MV-4-11 (cell line): ENCODE measurements at regions not wholly inside any gene's neighbourhood (a gene's known extent, or its start where the extent isn't known, plus 50 kb on each side); places are given as distances from the start of the nearest gene placed in this dataset.
"Not testable (repeated sequence)": the region's sequence is repeated elsewhere in the genome, so short reads cannot be mapped to it uniquely, and the experiment has no call there.

Source experiments
- DNase-seq: peaks from one replicate; lab custom pipeline; 2025; lab: John Stamatoyannopoulos, UW

DNA sequence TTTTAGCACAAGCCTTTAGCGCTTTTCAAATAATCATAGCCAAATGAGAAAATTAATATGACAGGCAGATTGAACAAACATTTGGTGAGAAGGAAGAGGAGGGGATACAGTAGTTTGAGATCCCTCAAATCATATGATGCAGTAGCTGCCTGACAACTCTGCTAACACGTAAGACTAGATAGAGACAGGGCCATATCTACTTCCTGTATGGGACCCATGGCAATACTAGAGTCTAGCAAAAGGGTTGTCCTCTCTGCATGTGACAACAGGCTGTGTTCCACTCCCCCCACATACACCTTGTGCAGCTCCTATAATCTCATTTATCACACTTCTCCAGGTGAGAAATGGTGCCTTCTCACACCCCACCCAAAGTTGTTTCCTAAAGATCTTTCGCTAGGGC is 106.3 kb upstream of the NBPF26 start:
- DNase-seq = not testable (repeated sequence)

DNA sequence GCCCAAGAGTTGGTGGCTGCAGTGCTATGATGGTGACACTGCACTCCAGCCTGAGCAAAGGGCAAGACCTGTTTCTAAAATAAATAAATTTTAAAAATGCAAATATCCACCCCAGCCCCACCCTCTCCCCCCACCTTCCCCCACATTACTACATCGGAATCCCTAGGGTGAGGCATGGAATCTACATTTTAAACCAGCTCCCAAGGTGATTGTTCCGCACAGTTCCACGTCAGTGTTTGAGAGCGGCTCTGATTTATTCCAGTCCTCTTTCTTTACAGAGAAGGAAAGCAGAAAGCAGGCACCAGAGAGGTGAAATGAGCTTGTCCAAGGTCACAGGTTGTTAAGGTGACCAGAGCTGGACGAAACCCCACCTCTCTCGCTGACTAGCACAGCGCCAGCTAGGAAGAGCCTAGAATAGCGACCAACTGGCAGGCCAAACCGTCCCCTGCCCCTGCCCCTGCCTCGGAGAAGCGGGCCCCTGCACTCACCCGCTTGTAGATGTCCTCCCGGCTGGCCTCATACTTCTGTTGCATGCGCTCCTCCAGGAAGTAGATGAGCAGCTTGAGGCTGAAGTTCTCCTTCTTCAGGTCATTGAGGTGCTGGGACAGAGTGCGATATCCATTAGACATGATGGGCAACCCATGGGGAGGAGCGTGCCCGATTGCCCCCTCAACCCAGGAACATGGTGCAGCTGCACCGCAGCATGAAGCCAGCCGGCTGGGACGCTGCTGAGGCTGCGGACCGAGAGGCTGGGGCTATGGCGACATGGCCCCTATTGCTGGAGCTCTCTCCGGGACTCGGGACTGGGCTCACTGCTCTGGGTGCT is 103.7 kb upstream of the NBPF26 start:
- DNase-seq = not testable (repeated sequence)

DNA sequence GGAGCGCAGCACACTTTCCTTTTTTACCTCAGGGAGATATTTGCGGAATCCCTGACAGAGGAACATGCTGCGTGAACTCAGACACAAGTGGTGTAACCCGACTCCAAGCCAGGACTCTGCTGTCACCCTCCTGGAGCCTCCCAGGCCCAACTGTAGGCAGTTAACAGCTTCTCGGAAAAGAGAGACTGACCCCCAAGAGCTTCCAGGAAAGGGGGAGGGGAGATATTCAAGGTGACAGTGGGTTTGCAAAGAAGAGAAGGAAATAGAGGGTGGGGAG is 103.1 kb upstream of the NBPF26 start:
- not testable (repeated sequence) for DNase-seq

DNA sequence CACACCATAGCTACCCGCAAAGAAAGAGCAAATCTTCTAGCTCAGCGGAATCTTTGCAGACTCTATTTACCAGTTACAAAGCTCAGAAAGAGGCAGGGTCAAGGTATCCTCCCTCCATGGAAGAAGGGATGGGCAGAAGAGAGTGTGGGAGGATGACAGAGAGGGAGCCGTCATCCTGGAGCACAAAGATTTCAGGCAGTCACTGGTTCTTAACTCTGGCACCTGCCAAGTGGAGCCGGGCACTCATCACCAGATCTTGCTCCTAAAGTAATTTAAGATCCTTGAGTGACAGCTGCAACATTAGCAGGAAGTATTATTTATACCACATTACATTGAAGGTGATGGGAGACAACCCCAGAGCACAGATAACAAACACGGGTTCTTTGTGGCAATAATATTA is 102.5 kb upstream of the NBPF26 start:
- DNase-seq = not testable (repeated sequence)

DNA sequence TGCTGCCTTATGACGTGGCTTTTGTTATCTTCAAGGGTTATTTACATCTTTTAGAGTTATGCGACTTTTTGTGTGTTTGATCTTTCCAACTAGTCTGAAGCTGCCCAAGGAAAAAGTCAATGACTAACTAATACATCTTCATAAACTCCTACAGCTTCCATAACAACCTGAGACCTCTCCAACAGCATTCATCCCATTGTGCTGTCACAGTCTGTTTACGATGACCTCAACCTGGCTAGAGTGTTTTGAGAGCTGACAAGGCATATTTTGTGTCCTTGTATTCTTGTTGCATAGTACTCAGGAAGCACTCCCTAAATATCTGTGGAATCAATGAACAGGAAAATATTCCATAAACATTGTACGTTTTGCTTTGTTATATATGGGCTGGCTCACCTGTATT is 100.2 kb upstream of the NBPF26 start:
- not testable (repeated sequence) for DNase-seq

DNA sequence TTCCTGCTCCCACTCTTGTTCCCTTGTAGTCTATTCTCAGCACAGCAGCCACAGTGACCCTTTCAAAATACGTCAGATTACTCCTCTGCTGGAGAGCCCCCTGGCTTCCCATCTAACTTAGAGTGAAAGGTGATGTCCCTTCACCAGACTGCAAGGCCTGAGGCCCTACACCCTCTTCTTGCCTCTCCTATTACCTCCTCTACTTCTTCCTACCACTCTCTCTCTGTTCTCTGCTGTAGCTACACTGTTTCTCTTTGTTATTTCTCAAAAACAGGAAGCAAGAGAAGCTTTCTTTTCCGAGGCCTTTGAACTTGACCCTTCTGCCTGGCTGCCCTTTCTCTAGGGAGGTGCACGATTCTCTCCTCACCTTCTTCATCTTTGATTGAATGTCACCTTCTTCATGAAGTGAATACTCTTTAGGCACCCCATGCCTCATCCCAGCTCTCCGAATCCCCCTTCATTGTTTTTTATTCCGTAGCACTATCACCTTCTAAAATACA is 99.1 kb upstream of the NBPF26 start:
- not testable (repeated sequence) for DNase-seq

DNA sequence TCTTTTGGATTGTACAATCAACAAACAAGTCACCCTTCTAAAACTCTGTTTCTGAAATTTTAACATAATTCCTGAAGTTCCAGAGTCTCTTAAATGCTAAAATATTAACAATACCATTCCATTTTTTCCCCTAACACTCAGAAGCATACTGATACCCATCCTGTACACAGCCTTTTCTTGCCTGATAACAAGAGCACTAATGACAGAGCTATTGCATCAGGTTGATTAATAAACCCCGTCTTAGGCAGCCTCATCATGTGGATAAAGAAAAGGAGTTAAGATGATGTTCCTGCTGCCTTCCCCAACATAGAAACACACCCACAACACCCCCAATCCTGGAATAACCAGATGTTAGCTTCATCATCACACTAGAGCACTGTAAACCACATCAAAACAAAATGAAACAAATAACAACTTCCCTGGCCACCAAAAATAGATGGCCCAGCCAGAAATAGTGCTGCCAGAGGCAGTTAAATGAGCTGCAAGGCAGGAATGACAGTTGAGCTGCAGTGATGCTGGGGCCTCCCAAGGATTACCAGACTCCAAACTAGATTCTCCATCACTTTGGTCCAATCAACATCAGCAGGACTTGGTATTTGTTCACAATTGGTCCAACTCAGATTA is 93.8 kb upstream of the NBPF26 start:
- DNase-seq = not testable (repeated sequence)

DNA sequence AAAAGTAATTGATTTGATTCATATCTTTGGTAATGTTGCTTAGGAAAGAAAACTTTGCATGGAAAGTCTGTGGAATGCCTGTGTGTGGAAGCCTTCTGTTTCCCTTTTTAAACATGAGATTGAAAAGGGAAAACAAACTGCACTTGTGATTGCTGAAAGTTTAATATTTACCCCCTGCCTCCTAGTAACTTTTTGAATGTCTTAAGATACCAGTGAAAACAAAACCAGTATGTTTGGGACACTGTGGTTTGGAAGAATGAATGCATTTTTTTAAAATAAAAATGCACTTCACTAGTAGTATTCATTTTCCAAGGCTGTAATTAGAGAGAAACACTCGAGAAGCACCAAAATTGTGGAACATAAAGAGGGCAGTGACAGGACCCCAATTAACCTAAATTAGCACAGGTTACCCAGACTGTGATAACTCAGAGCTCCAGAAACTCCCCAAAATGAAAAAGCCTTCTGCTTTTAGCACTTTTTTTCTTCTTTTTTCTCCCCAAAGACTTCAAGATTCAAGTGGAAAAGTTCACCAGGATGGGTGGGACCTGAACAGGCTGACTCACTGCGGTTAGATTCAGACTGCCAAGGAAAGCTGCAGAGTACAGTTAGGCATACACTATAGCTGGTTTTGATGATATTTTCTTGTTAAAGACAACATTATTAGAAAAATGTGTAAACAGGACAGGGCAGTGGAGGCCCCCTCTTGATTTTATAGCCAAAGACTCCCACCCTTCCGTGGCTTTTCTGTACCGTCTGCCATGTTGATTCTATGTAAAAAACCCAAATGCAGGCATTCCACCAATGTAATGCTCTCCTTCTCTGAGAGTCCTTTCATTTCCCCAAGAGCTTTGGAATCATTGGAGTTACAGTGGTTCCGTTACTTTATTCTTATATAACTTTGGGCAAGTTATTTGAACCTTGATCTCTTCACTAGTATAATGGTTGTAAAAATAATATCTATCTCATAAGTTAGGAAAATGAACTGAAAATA is 88.6 kb upstream of the NBPF26 start:
- DNase-seq = not testable (repeated sequence)

DNA sequence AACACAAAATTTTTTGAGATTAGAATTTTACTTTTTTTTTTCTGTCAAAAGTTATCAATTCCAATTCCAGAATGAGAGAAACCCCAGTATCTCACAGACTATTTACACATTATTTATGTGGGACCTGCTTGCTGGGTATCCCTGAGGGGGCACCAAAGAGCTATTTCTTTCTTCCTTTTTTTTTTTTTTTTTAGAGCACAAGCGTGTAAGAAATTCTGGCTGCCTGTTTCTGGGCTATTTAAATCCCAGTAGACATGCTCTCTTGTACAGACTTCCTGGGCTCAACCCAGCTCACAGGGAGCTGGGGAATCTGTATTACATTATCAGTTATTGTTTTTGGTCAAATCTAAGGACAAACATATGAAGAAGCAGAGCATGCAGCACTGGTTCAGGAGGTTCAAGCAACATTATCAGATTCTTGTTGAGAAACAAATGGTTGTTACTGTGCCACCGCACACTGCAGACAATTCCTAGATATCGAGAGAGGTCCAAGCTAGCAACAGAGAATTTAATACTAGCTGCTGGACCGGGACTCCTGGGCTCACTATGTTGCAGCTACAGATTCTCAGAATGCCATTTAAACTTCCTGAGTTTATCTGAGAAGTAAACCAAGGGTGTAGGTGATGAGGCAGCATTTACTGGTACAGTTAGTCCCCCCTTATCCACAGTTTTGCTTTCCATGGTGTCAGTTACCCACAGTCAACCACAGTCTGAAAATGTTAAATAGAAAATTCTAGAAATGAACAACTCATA is 83.3 kb upstream of the NBPF26 start:
- DNase-seq = not testable (repeated sequence)

DNA sequence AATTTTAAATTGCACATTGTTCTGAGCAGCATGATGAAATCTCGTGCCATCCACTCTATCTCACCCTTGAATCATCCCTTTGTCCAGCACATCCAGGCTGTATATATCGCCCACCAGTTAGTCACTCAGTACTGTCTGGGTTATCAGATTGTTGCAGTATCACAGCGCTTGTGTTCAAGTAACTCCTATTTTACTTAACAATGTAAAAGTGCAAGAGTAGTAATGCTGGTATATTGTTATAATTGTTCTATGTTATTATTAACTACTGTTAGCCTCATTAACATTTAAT is 82.8 kb upstream of the NBPF26 start:
- DNase-seq = not testable (repeated sequence)

DNA sequence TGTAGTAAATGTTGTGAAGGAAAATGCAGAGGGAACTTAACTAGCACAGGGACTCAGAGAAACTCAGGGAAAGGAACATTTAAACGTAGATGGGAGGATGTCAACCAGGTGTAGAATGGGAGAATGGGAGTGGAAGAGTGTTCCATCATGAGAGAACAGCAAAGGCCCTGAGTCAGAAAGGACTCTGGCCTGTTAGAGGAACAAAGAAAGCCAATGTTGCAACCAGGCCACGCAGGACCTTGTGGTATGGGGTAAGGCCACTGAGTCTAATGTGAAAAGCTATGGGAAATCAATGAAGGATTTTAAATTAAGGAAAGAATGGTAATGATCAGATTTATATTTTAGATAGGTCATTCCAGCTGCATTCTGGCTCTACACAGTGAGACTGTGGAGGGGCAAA is 76.6 kb upstream of the NBPF26 start:
- not testable (repeated sequence) for DNase-seq

DNA sequence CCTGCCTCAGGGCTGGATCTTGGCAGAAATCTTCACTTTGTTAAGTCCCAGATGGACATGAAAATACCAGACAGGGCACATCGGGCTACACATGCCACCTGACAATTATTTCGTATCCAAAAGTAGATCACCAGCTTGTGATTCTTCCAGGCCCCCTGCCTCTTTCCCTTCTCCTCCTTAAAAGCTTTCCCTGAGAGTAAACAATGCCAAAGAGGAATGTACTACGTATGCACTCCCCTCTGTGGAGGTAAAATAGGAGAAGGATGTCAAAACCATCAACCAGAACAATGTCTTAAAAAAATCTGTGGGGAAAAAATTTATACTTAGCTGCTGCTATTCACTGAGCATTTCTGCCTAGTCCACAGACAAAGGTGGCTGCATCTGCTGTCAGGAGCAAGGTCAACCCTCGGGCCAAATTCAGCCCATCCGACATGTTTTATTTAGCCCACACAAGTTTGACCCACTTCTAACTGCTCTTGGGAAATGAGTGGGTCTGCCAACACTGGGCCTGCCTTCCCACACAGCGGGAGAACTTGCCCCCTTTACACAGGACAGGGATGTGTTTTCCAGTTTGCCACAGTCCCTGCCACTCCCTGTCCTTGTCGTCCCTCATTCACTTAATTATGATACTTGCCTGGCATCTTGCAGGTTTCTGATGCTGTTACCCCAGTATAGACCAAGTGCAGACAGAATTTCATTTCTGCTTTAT is 74.7 kb upstream of the NBPF26 start:
- DNase-seq = not testable (repeated sequence)

DNA sequence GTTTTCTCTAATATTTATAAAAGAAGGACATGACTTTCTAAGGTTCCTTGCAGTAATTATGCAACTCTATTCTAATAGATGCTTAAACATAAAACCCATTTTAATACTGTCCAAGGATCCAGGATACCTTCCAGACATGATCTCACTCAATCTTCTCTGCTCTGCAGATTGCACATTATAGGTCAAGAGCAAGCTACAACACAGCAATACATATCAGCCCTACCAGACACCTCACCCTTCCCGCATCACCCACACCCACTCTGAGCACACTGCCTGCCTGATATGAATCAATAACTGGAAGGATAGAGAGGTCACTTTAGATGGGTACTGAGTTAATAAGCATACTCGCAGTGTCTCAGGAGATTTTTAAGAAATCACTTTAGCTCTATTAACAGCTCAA is 74.0 kb upstream of the NBPF26 start:
- not testable (repeated sequence) for DNase-seq

DNA sequence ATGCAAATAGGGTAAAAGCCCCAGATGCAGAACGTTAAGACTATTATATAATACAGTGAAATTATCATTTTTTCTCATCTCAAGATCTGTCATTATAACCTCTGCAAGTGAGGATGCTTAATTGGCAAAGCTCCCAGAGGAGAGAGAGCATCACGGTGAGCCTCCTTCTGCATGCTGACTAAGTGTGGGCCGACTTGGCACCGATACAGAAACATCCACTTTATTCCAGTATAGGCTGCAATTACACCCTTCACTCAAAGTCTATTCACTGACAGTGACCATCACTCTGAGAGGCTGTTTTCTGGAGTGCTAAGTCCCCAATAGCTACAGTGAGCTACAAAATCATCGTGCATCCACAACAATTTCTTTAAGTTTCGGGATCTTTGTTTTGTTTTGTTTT is 69.6 kb upstream of the NBPF26 start:
- DNase-seq = not testable (repeated sequence)

DNA sequence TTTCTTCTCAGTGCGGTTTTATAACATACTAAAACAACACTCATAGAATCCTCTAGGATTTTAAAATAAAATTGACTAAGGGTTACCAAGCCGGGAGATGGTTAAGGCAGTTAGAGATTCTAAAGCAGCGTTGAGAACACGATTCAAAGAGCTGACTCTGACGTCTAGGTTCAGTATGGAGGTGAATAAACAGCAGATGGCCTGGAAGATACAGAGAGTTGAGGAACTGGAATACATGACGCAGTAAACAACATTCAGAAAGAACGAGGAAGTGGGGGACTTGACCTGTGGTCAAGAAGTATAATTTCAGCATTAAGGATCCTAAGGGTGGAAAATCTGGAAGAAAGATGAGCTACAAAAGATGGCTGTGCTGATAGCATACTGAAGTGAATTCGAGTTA is 68.4 kb upstream of the NBPF26 start:
- not testable (repeated sequence) for DNase-seq

DNA sequence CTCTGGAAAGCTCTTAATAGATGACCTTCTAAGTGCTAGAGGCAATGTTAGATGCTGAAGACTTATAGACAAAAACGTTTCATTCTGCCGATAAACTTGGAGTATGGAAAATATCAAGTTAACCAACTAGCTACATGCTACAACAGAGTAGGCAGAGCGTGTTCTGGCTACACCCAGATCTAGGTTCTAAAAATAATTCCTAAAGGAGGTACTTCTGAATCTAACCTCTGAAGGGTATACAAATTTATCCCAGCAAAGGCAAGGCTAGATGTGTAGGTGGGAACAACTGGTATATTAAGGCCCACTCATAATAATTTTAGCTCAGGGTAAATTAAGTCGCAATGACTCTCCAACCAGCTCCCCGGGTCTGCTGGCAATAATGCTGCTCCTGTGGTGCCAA is 67.6 kb upstream of the NBPF26 start:
- DNase-seq = not testable (repeated sequence)

DNA sequence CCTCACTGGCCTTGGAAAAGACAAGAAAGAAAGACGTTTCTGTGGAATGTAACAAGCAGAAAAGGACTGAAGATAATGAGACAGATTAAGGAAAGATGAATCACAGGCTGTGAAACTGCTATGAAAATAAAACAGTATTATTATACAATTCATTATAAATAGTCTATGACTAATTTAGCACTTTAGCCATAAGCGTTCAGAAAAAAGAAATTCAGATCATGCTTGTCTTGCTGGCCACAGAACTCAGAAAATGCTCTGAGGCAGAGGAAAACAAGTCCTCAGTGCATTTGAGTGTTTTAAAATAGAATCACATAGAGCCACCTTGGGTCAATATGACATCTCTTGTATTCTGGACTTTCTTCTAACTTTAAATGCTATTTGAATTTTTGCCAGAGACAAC is 65.9 kb upstream of the NBPF26 start:
- not testable (repeated sequence) for DNase-seq

DNA sequence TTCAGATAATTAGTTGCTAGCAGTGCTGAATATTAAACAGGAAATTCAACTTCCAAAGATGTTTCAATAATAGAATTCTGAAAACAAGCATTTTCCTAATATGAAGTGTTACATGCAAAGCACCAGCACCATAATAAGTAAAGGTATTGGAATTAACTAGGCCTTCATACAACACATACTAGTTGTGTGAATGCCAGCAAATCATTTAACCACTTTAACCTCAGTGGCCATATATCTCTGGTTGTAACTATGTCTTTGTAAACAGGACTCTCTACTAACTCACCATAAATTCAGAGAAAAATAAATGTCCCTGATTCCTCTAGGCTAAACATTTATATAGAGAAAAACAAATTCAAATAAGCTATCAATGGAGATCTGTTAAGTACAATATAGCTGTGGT is 65.1 kb upstream of the NBPF26 start:
- DNase-seq = not testable (repeated sequence)

DNA sequence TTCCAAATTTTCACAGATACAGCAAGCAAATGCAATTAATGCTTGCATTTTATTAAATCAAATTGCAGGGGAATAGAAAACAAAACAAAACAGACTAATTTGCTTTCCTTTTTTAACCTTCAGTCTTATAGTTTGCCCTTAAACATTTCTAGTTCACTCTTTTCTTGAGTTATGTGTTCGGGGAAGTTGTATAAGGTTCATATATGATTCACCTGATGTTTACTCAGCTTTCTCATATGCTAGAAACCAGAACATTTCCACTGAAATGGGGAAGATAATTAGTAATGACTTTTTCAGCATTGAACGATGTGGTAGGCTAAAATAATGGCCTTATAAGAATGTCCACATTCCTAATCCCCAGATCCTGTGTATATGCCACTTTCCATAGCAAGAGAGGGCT is 64.6 kb upstream of the NBPF26 start:
- DNase-seq = not testable (repeated sequence)

DNA sequence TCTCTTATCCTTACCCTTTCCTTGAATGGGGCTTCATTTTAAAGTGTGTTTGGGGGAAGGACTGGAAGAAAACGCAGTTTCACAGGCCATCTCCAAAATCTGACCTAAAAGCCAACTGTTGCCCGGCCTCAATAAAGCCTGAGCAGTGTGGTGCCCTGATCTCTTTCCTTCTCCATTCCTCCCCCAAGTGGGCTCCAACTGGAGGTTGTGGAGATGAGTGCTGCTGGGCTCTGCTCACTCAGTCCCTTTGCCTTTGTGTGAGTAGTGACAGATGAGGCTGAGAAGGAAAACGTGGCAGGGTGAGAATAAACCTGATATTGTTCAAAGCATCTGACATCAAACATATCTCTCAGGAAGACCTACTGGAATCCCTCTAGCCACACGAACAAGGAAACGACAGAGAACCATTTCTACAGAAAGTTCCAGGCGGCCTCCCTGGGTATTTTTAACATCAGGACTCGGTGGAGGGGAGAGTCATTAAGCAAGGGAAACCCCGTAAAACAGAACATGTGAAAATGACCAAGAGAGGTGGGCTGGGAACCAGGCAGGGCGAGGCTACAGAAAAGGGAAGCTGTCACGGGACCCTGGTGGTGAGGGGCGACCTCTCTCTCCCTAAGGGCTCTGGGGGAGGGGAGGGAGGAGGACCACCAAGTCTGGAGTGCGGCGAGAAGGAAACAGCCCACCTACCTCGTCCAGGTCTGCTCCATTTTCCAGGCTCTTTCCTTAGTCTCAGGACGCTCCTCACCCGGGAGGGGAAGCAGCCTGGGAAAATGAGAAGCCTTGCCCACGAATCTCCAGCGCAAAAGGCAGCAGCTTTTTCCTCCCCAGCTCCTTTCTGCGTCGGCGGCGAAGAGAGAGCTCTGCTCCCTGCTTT is 59.1 kb upstream of the NBPF26 start:
- not testable (repeated sequence) for DNase-seq
